Muscle layer of duodenum (tissue), 2 donors: ENCODE measurements at regions not wholly inside any gene's neighbourhood (a gene's known extent, or its start where the extent isn't known, plus 50 kb on each side); places are given as distances from the start of the nearest gene placed in this dataset.
"Not testable (repeated sequence)": the region's sequence is repeated elsewhere in the genome, so short reads cannot be mapped to it uniquely, and the experiment has no call there.

Experiments
- H3K27ac ChIP-seq: one replicate; pipeline ENCODE4 v1.7.0; 2013; ENCODE audit warnings: mild to moderate bottlenecking, low read length
- H3K27me3 ChIP-seq: one replicate; pipeline ENCODE4 v1.7.0; 2013; ENCODE audit warnings: low read depth, mild to moderate bottlenecking, control low read depth, low read length
- H3K36me3 ChIP-seq, 2 donors: one replicate each; pipeline ENCODE4 v1.7.0; 2013; ENCODE audit warnings: low read length in 2 of 2, control low read depth in 1 of 2, mild to moderate bottlenecking in 1 of 2; ENCODE audit not compliant: insufficient read depth in 2 of 2, control insufficient read depth in 1 of 2
- H3K4me1 ChIP-seq, 2 donors: one replicate each; pipeline ENCODE4 v1.7.0; 2013; ENCODE audit warnings: low read length in 2 of 2, mild to moderate bottlenecking in 2 of 2, control low read depth in 1 of 2, moderate library complexity in 1 of 2; ENCODE audit not compliant: insufficient read depth in 2 of 2, control insufficient read depth in 1 of 2
- H3K4me3 ChIP-seq, 2 donors: one replicate each; pipeline ENCODE4 v1.7.0; 2013; ENCODE audit warnings: low read length in 2 of 2, low read depth in 1 of 2, mild to moderate bottlenecking in 1 of 2
- H3K9me3 ChIP-seq, 2 donors: one replicate each; pipeline ENCODE4 v1.7.0; 2013; ENCODE audit warnings: low read length in 2 of 2, control low read depth in 1 of 2, mild to moderate bottlenecking in 1 of 2; ENCODE audit not compliant: control insufficient read depth in 1 of 2
- donor health status: healthy.

DNA sequence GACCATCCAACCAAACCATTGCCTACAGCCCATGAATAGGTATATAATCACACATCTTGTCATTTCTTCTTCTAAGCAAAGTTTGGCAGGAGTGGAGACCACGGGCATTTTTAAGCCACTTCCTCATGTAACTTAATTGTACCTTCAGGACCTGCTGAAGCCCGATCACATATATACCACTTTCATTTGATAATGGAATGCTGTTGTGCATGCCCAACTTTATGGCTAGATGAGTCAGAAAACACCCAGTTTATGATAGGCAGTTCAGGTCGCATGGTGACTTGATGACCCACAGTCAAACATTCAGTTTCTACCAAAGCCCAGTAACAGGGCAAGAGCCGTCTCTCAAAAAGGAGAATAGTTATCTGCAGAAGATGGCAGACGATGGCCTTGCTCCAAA, 2295.0 kb upstream of the ACO1 start:
- Histone ChIP-seq H3K27me3 (no peaks in the 10 kb centered on the region), H3K4me1 (no peaks in the 10 kb centered on the region), H3K27ac (no peak overlapping the region), H3K9me3 (no peaks in the 10 kb centered on the region), H3K36me3 (no peaks in the 10 kb centered on the region), H3K4me3 (no peak overlapping the region)

- no peak overlapping the region for H3K4me3 ChIP-seq
- no peaks in the 10 kb centered on the region for H3K9me3 ChIP-seq
- H3K4me1 ChIP-seq = no peaks in the 10 kb centered on the region
- H3K27me3 ChIP-seq = no peaks in the 10 kb centered on the region
- no peak overlapping the region for H3K27ac ChIP-seq
- H3K36me3 ChIP-seq = no peaks in the 10 kb centered on the region
These were observed 2280.6 kb upstream of the ACO1 start for GRCh38 chr9:30103647-30104394.

DNA sequence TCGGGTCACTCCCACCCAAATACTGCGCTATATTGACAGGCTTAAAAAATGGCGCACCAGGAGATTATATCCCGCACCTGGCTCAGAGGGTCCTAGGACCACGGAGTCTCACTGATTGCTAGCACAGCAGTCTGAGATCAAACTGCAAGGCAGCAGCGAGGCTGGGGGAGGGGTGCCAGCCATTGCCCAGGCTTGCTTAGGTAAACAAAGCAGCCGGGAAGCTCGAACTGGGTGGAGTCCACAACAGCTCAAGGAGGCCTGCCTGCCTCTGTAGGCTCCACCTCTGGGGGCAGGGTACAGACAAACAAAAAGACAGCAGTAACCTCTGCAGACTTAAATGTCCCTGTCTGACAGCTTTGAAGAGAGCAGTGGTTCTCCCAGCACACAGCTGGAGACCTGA, 2277.3 kb upstream of the ACO1 start:
- not testable (repeated sequence) for H3K4me3 ChIP-seq, H3K27ac ChIP-seq, H3K27me3 ChIP-seq, H3K4me1 ChIP-seq, H3K9me3 ChIP-seq, H3K36me3 ChIP-seq

GRCh38 chr9:30116673-30117217, 2267.7 kb upstream of the ACO1 start:
- Histone ChIP-seq H3K27me3 (no peaks in the 10 kb centered on the region), H3K9me3 (no peaks in the 10 kb centered on the region), H3K36me3 (no peaks in the 10 kb centered on the region), H3K4me1 (no peaks in the 10 kb centered on the region), H3K27ac (no peak overlapping the region), H3K4me3 (no peak overlapping the region)

DNA sequence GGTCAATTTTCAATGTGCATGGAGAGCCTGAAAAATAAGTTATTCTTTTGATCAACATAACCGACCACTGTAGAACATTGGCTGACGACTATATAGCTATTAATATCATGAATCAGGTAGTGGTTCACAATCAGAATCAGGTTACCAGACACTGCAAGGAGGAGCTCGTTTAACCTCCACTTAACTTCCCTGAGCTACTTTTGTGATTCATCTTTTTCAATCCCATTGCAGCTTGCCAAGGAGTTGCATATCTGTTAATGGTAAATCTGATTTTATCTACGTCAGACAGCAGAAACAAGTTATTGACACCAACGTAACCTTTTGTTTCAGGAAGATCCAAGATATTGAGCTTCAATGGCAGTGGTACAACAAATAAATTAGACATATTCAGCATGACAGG, 2263.8 kb upstream of the ACO1 start:
- no peaks in the 10 kb centered on the region for H3K36me3 ChIP-seq
- no peak overlapping the region for H3K27ac ChIP-seq
- H3K4me3 ChIP-seq = no peak overlapping the region
- H3K27me3 ChIP-seq = no peaks in the 10 kb centered on the region
- no peaks in the 10 kb centered on the region for H3K9me3 ChIP-seq
- H3K4me1 ChIP-seq = no peaks in the 10 kb centered on the region

DNA sequence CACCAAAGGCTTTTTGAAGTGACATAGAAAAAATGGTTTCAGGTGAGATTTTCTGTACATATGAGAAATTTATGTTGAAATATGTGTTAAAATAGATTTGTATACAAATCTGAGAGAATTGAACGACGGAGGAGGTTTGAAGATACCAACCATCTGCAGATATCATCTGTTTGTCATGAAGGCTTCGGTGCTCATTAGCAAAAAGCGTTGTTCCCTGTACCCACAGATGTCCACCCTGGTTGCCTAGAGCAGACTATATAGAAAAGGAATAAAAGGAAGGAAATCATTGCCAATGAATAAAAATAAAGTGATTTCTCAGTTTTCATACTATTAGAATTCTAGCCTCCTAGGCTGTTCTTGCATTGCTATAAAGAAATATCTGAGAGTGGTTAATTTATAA, 2262.8 kb upstream of the ACO1 start:
- no peaks in the 10 kb centered on the region for H3K36me3 ChIP-seq
- H3K27ac ChIP-seq = no peak overlapping the region
- no peaks in the 10 kb centered on the region for H3K27me3 ChIP-seq
- H3K9me3 ChIP-seq = no peaks in the 10 kb centered on the region
- no peak overlapping the region for H3K4me3 ChIP-seq
- no peaks in the 10 kb centered on the region for H3K4me1 ChIP-seq

DNA sequence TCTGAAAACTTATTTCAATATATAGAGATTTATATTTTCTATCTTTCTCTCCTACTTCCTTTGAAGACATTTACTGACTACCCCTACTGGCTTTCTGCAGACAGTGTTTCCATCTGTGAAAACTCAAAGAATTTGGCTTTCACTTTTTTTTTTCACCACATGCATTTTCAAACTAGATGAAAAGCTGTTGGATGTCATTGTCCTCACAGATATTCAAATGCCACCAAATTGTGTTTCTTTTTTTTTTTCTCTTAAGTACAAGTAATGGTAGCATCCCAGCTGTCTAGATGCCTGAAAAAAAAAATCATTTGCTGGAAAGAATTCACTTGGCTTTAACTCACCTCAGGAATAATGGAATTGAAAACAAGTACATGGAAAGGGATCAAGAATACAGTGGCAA, 2258.6 kb upstream of the ACO1 start:
- no peaks in the 10 kb centered on the region for H3K27me3 ChIP-seq
- H3K4me3 ChIP-seq = no peak overlapping the region
- H3K27ac ChIP-seq = no peak overlapping the region
- no peaks in the 10 kb centered on the region for H3K4me1 ChIP-seq
- no peaks in the 10 kb centered on the region for H3K9me3 ChIP-seq
- no peaks in the 10 kb centered on the region for H3K36me3 ChIP-seq

DNA sequence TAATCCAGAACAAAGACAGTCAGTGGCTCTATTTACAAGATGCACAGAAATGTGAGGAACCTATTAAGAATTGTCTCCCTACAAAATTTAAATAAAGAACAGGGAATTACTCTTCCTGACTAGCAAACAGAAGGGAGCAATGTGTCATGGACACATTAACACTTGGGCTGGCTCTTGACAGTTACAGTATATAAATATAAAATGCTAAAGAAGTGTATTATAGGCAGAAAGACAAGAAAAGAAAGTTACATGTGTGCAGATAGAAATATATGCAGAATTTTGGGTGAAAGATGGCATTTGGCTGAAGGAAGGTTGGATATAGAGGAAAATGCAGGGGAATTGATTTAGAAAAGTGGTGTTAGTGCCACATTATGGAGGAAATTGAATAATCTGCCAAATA, 2257.1 kb upstream of the ACO1 start:
- no peaks in the 10 kb centered on the region for H3K9me3 ChIP-seq
- no peaks in the 10 kb centered on the region for H3K4me1 ChIP-seq
- no peak overlapping the region for H3K4me3 ChIP-seq
- H3K27me3 ChIP-seq = no peaks in the 10 kb centered on the region
- no peaks in the 10 kb centered on the region for H3K36me3 ChIP-seq
- no peak overlapping the region for H3K27ac ChIP-seq

GRCh38 chr9:30140407-30140806, 2244.0 kb upstream of the ACO1 start:
- no peak overlapping the region for H3K4me3 ChIP-seq
- H3K27me3 ChIP-seq = no peaks in the 10 kb centered on the region
- no peak overlapping the region for H3K27ac ChIP-seq
- H3K4me1 ChIP-seq = no peaks in the 10 kb centered on the region
- no peaks in the 10 kb centered on the region for H3K9me3 ChIP-seq
- H3K36me3 ChIP-seq = no peaks in the 10 kb centered on the region

GRCh38 chr9:30160570-30160969, 2223.9 kb upstream of the ACO1 start:
- Histone ChIP-seq H3K9me3 (no peaks in the 10 kb centered on the region), H3K27ac (no peak overlapping the region), H3K27me3 (no peaks in the 10 kb centered on the region), H3K36me3 (no peaks in the 10 kb centered on the region), H3K4me1 (no peaks in the 10 kb centered on the region), H3K4me3 (no peak overlapping the region)

GRCh38 chr9:30172206-30172605, 2212.2 kb upstream of the ACO1 start:
- no peak overlapping the region for H3K4me3 ChIP-seq
- no peak overlapping the region for H3K27ac ChIP-seq
- no peaks in the 10 kb centered on the region for H3K4me1 ChIP-seq
- peaks cover 0 to 5% of the 10 kb centered on the region in 2 donors for H3K9me3 ChIP-seq
- no peaks in the 10 kb centered on the region for H3K36me3 ChIP-seq
- no peaks in the 10 kb centered on the region for H3K27me3 ChIP-seq

DNA sequence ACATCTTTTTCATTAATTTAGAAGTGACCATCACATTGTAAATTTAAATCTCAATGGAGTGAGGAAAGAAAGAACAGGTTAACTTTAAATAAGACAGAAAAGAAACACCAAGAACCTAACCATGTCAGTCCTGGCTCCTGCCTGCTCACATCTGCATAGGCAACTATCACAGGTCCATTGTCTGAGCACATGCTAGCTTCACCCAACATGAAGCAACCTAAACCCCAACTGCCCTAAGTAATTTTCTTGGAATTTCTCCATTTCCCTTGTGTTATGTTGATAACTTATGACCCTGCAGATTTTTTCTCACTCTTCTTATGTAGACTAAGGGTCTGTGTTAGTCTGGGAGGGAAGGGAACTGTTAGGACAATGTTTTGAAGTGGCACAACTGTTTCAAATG, 2205.8 kb upstream of the ACO1 start:
- Histone ChIP-seq H3K4me3 (no peak overlapping the region), H3K4me1 (no peaks in the 10 kb centered on the region), H3K36me3 (no peaks in the 10 kb centered on the region), H3K27ac (no peak overlapping the region), H3K27me3 (no peaks in the 10 kb centered on the region), H3K9me3 (no peaks in the 10 kb centered on the region)
